ENCODE measurements at regions not wholly inside any gene's neighbourhood (a gene's known extent, or its start where the extent isn't known, plus 50 kb on each side); places are given as distances from the start of the nearest gene placed in this dataset.
"Not testable (repeated sequence)": the region's sequence is repeated elsewhere in the genome, so short reads cannot be mapped to it uniquely, and the experiment has no call there.

DNA sequence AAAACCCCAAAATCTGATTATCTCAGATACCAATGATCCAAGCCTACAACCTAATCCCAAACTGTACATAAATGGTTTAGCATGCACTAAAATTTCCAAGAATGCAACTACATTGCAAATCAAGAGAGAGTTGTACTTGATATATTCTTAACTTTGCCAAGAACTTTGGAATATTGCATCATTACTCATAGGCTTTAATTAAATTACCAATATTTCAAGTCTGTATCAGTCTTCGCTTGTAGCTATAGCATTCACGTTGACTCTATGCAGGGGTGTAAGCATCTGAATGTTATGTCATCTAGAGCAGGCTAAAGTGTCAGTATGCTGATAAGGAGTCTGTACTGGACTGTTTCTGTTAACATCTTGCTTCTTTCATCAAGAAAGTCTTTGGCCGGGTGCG, 56.3 kb downstream of the FOXI3 start:
- ATAC-seq, result no peak

DNA sequence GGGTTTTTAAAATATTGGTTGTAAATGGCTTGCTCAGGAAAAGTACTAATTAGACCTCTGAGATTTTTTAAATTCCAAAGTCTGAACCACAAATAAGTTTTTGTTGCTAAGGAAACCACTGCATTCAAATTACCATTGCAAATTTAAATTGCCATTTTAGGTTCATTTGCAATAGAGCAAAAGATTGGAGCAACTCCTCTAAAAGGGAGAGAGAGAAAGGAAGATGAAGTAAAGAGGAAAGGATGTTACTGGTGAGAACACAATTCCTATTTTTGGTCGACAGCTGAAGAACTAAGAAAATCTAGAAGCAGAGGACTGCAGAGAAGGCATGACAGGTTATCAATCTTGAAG, 74.9 kb downstream of the FOXI3 start:
- no peak for ATAC-seq

DNA sequence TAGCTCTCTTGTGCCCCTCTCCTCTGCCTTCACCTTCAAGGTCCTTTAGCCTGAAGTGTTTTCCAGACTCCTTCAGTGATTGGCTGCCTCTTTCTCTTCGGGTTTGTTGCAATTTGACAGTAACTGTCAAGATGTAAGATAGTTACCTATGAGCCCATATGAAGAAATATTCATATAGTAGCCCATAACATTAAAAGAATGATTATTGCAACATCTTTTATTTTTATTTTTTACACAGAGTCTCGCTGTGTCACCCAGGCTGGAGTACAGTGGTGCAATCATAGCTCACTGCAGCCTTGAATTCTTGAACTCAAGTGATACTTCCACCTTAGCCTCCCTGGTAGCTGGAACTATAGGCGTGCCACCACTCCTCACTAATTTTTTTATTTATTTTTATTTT, 80.5 kb downstream of the FOXI3 start:
- ATAC-seq, result no peak

DNA sequence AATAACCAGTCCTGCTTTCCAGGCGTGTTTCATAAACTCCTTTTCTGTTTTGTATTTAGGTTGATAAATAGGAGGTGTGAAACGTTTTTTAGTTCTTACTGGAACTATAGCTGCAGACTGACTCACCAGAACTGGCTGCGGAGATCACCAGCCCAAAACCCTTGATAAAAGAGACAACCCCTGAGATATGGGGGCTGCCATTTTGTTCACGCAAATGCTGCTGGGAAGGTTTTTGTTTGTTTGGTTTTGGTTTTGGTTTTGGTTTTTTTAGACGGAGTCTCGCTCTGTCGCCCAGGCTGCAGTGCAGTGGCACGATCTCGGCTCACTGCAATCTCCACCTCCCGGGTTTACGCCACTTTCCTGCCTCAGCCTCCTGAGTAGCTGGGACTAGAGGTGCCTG, 87.1 kb downstream of the FOXI3 start:
- ATAC-seq, result not testable (repeated sequence)

DNA sequence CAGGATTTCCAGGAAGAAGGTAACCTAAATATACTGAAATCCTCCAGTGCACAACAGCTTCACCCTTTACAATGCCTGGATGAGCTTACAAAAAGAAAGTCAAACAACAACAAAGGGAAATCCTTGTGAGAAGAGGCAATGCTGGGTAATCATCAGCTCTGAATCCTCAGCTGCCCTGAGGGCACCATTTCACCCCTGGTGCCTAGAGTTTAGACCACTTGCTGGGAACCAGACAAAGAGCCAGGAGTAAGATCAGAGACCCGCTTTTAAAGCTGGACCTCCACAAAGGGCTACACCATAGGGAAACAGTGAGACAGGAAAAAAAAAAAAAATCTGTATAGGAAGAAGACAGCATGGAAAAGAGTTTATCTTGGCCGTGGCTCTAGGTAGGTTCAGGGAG, 97.0 kb downstream of the FOXI3 start:
- no peak for ATAC-seq

DNA sequence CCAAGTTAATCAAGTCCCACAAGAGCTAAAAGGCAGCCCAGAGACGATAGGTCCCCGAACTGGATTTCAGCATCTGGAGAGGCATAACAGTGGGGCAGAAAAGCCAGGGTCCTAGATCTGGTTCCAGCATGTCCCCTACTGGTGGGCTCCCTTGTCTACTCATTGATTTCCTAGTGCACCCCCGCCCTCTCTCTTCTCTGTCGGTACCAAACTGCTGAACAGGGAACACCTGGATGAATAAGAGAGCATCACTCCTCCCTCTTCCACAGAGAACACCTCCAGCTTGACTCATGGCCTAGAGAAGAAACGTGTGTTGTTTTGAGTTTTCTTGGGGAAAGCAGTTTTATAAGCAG, 101.3 kb downstream of the FOXI3 start:
- no peak for ATAC-seq

DNA sequence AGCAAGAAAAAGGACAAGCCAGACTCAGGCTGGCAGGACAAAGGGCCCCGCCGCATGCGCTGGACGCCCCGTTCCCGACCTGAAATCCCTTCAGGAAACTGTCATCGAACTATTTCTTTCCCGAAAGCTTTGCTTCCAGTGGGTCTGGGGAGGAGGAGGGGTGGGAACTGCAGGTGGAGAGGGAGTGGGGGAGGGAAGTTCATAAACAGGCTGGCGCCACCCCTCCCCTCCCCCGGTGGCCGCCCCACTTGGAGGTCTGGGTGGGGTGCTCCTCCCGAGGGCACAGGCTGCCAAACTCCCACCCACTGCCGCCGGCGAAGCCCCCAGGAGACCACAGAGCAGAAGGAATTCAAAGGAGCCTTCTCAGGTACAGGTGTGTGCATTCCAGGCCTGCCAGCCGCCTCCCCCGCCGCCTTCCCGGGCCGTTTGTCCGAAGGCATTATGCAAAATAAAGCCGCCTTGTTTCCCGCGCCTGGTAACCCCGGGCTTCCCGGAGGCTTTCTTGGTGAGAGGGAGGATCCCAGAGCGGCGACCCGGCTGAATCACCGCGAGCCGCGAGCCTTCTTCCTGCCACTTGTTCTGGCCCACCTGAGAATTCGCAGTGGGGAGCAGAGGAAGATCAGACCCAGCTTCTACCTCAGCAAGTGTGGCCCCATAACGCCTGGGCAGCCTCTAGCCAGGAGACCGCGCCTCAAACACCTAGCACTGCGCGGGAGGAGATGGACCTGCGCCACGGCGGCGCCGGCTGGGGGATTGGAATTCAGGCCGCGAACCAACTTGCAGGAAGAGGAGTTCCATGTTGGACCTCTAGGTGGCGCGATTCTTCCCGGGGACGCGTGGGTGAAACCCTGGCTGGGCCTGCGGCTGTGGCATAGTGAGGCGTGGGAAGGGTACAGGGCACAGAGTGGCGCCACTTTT, 101.9 kb downstream of the FOXI3 start:
- ATAC-seq, result peak in 1 of 2 donors; percentile 60

DNA sequence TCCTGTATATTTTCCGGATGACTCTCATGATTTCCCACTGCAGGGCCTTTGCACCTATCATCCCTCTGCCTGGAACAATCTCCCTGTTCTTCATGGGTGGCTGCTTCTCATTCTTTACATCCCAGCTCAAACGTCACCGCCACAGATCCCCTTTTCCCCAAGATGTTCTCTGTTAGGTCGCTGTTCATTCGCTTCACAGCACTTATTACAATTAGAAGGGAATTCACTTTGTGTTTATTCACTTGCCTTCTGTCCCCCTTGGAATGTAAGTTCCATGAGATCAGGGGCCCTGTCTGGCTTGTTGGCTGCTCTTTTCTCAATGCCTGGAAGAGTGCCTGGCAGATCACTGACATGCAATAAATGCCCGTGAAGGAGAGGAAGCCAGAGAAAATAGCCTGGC, 106.7 kb downstream of the FOXI3 start:
- ATAC-seq, result no peak

DNA sequence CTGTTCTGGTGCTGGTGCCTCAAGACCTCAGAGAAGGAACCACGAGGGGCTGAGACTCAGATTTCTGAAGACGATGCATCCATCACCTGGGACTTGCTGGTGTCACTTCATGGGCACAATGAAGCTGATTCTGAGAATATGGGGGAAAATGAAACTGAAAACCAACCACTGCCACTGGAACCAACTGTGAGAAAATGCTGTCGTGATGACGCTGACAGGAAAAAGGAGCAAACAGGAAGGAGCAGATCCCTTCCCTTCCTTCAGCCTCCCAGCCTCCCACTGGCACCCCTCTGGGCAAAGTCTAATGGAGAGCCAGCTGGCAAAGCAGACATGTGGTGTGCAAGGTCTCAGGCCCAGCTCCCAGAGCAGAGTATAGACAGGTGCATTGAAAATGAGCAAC, 109.7 kb downstream of the FOXI3 start:
- peak; percentile 32 to 53 for ATAC-seq

DNA sequence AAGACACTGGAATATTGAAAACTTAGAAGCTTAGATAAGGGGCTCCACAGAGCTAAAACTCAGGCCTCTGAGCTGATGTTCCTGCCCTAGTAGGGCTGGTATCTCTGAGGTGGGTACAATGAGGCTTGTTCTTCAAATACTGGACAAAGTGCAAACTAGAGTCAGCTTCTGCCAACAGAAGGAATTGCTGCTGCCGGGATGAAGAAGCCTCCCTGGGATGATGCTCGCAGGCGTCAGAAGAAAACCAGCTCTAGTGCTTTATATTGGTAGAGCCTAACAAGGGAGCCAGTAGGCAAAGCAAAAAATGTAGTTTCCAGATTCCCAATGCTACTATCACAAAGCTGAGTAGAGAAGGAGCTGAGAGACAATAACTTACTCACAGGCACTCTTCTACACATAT, 118.1 kb downstream of the FOXI3 start:
- ATAC-seq, result no peak

DNA sequence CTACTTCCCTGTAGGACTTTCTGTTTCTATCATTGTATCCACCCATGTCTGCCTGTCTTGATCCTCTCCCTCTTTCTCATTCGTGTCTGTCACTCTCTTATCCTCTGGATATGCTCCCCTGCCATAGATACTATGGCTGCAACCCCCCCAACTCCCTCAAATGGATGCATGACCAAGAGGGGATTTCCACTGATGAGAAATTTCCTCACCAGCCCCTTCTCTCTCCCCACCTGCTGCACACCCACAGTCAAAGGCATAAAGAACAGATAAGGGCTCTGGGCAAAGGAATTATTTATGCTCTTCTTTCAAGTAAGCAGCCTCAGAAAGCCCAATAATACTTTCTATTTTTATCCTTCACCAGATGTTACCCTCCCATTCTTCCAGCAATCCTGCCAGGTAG, 121.3 kb downstream of the FOXI3 start:
- no peak for ATAC-seq

DNA sequence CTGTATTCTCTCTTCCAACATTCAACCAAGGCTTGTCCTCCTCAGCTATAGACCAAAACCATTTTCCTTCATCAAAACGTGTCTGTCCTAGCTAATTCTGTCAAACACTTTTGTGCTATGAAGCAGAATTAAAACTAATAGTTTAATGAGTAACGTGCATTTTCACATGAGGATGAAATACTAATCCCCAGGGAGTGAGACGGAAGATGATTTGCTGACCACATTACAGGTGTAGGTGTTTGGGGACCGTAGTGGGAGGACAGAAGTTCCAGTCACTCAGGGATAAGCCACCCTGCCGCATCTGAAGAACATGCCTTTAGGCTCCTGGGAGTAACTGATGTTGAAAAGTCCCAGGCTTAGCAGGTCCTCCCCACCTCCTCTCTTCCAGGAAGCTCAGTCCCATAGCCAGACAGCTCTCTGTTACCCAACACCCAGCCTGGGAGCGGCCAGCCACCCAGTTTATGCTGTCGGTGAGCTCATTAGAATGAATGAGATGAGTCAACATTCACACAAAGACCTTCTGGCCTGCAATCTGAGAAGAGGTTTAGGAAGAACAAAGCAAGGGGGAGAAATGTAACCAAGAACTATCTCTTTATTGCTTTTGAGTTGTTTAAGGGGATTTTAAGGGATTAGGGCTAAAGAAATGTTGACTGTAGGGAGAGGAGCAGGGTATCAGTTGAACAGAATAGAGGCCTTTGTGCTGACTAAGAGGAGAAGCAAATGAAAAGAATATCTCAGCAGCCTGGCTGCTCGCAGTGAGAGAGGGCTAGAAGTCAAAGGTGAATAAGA, 122.5 kb downstream of the FOXI3 start:
- ATAC-seq, result no peak

DNA sequence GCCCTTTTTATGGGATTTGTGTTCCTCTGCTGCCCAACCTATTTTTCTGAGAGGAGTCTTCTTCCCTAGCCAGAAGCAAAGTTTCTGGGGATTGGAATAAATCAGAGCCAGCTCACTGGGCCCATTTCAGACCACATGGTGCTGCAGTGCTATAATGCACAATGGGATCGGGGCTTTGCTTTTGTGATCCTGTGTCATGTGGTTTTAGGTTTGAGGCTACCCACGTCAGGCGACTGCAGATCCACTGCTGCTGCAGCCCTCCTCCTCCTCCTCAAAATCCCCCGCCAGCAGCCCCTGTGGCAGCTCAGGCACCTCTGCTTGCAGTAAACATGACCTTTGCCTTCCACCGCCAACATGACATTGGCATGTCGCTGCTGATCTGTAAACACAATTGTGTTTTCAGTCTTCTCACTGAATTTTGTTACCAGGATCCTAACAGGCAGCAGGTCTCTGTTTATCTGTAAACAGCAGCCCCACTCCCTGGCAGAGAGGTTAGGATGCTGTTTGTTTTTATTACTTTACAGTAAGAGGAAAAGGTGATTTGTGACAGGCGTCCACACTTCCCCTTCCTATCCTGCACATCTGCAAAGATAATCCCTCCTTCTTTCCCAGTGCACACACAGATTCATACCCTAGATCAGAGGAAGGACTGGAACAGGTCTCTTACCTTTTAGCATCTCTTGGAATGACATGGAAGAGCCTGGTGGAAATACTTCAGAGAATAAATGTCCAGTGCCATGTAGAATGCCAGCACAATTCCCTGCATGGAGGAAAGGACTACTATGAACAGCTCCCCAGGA, 130.8 kb downstream of the FOXI3 start:
- ATAC-seq, result no peak

DNA sequence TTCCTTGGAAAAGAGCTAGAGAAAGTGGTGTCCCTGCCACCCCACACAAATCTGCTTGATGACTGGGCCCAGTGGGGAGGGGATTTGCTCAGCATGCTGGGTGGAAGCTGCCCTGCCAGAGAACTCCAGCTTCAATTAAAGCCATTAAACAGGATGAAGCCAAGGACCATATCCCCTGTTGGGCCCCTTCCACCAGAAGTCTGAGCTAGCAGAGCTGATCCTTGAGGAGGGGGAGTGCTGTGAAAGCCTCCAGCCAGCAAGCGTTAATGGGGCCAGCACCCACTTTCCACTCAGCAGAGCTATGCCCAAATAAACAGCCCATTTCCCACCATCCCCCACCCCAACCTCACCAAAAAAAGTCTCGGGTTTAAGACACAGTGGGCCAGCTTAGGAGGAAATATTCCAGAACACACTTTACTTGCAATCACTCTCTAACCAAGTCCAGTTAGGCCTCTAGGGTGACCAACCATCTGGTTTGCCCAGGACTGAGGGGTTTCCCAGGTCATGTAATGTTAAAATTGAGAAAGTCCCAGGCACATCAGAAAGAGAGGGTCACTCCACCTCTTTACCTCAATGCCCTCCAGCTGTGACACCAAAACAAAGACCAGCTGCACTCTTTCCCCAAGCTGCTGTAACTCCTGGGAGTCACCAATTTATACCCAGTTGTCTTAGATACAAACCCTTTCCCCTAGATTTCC, 132.3 kb downstream of the FOXI3 start:
- ATAC-seq, result no peak

DNA sequence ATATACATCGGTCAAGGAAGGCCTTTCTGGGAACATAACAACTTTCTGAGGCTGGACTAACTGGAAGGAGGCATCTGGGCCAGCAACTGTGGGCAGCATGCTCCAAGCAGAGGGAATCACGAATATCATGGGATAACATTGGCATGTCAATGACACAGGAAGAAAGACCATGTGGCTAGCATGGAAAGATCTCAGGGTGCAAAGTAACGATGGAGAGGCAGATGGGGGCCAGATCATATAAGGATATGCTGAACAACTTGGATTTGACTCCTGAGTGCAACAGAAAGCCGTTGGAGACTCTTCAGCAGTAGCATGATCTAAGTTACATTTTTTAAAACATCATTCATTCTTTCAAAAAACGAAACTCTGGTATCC, 133.6 kb downstream of the FOXI3 start:
- no peak for ATAC-seq

DNA sequence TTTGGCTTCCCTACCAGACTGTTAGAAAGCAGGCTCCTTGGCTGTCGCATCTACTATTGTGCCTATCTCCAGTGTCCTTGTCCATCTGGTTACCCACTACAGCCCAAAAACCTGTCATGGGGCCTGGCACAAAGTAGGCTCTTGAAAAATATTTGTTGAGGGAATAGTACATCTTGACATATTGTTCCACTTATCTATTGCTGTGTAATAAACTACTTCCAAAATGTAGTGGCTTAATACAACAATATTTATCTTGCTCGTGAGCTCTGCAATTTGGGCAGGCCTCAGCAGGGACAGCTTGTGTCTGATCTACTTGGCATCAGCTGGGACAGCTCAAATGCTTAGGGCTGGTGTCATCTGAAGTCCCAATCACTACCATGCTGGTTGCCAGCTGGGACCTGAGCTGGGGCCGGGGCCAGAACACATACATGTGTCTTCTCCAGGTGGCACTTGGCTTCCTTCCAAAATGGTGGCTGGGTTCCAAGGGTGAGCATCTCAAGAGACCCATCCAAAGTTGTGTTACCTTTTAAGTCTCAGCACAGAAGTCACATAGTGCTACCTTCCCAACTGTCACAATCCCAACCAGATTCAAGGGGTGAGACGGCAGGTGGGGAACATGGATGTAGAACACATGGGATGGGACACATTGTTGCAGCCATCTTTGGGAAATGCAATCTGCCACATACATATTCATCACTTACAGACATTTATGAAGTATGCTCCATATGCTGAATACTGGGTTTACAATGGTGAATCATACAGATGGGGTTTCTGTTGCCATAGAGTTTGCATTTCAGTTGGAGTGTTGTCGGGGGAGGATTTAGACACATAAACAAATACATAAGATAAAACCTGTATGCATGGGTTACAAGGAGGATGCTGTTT, 134.2 kb downstream of the FOXI3 start:
- ATAC-seq, result no peak

DNA sequence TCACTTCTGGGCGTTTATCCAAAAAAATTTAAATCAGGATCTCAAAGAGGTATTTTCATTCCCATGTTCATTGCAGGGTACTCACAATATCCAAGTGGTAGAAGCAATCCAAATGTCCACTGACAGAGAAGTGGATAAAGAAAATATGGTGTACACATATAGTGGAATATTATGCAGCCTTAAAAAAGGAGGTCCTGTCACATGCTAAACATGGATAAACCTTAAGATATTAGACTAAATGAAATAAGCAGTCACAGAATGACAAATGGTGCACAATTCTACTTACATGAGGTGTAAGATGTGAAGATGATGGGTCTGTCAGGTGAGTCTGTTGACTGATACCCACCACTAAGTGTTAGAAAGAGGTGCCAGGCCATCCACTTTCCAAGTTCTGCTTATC, 140.6 kb downstream of the THNSL2 start:
- ATAC-seq, result no peak

DNA sequence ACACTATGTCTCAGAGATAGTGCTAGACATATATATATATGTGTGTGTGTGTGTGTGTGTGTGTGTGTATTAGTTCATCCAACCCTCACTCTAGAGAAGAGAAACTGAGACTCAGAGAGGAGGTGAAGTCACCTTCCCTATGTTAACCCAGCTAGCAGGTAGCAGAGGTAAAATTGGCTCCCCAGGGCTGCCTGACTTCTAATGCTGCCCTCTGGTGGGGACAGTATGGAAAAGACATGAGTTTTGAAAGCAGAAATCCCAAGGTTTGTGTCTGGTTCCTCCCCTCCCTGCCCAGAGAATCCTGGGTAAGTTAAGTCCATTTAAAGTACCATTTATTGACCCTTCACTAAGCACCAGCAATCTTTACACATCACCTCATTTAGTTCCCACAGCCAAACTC, 137.7 kb downstream of the THNSL2 start:
- no peak for ATAC-seq

DNA sequence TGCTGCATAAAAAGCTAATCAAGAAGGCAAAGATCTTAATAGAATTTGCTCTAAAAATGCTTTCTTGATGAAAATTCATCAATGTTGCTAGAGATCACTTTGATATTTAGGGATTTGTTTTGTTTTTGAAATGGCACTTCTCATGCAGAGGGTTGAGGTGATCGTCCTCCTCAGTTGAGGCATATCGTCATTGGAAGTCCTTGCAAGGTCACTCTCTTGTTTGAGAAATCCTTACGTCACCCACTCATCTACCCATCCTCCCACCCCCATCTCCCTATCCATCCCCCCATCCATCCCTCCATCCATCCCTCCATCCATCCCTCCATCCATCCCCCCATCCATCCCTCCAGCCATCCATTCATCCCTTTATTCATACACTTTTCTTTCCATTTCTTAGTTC, 133.7 kb downstream of the THNSL2 start:
- ATAC-seq, result no peak

DNA sequence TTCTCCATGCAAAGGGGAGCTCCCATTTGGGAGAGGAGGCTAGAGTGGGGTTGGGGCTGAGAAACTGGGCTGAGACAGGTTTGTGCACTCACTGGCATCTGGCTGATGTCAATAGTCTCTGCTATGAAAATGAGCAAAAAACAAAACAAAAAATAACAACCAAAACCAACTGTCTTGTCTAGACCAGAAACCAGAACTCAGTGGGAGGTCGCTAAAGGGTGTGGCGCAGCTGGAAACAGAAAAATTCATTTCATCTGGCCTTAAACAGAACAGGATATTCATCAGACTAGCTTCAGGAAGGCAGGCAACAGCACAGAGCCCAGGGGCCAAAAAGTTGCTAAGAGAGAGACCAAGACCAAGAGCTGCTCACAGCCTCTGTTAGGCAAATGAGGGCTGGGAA, 126.1 kb downstream of the THNSL2 start:
- no peak for ATAC-seq

DNA sequence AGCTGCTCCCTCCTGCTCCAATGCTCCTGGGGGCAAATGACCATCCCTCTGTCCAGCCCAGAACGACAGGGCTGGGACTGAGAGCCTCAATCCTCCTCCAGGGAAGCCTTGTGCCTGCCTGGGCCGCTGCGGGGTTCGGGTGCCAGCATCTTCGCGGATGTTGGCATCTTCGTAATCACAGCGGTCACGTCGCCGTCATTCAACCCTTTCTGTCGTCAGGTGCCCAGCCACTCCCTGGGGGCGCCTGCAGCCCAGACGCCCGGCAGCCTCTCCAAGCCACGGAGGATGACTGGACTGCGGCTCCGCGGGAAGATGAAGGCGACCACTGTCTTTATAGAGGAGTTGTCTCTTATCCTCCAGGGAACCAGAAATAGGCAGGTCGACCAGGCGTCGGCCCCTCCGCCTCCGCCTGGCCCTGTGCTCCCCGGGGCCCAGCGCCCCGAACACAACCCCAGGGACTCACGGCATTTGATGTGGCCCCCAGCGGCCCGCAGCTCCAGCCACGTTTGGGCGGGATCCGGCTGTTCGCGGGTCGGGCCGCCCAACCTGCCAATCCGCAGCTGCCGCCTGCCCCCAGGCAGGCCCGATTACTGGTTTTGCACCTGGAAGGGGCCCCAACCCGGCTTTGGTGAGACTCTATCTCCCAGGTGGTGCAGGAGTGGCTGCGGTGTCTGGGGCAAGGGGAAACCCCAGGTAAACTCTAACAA, 113.9 kb downstream of the THNSL2 start:
- ATAC-seq, result no peak

Data from activated CD4-positive, CD25-positive, alpha-beta regulatory T cell treated with anti-CD3 and anti-CD28 coated beads, Interleukin-2, amount 50 U/mL, for 24 hours (primary cell).